GM18870 (cell line): ENCODE measurements at regions not wholly inside any gene's neighbourhood (a gene's known extent, or its start where the extent isn't known, plus 50 kb on each side); places are given as distances from the start of the nearest gene placed in this dataset.
"Not testable (repeated sequence)": the region's sequence is repeated elsewhere in the genome, so short reads cannot be mapped to it uniquely, and the experiment has no call there.

Experiments
- ATAC-seq: cut with Tn5 transposase; IDR thresholded peaks from one replicate; pipeline ENCODE4 v1.9.1; 2021; ENCODE audit warnings: moderate library complexity; ENCODE audit not compliant: unreplicated experiment

GRCh38 chr1:229710746-229711145, 84.7 kb downstream of the URB2 start:
- no peak for ATAC-seq

DNA sequence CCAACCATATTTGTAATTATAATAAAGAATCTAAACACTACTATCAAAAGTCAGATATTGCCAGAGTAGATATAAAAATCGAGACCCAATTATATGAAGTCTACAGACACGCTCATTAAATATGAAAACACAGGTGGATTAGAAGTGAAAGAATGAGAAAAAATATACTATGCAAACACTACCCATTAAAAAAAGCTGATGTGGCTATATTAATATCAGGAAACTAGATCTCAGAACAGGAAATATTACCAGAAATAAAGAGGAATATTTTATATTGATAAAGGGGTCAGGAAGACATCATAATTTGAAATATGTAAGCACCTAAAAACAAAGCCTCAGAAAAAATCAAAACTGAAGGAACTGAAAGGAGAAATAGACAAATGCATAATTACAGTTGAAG, 88.3 kb downstream of the URB2 start:
- ATAC-seq = no peak

DNA sequence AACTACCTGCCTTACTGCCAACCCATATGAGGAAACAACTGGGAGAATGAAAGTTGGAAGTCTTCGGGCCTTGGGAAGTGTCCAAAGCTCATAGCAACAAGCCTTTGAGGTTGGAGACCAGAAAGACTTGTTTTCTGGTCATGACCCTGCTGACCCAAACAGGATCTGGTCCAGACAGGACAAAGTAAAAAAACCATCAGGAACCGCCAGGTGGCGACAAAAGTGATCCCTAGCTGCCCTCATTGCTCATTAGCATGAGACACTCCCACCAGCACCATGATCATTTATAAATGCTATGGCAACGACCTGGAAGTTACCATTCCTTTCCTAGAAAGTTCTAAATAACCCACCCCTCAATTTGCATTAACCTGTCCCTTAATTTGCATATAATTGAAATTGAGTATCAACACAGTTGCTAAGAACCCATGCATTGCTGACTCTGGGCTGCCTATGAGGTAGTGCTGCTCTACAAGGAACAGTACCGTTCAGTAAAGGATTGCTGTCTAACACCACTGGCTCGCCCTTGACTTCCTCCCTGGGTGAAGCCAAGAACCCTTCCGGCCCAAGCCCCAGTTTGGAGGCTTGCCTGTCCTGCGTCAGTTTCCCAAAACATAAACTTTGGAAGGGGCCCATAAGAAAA, 89.0 kb downstream of the URB2 start:
- no peak for ATAC-seq

GRCh38 chr1:229716069-229716468, 90.0 kb downstream of the URB2 start:
- no peak for ATAC-seq

- ATAC-seq = no peak
Observed at GRCh38 chr1:229716704-229717103, 90.7 kb downstream of the URB2 start.

DNA sequence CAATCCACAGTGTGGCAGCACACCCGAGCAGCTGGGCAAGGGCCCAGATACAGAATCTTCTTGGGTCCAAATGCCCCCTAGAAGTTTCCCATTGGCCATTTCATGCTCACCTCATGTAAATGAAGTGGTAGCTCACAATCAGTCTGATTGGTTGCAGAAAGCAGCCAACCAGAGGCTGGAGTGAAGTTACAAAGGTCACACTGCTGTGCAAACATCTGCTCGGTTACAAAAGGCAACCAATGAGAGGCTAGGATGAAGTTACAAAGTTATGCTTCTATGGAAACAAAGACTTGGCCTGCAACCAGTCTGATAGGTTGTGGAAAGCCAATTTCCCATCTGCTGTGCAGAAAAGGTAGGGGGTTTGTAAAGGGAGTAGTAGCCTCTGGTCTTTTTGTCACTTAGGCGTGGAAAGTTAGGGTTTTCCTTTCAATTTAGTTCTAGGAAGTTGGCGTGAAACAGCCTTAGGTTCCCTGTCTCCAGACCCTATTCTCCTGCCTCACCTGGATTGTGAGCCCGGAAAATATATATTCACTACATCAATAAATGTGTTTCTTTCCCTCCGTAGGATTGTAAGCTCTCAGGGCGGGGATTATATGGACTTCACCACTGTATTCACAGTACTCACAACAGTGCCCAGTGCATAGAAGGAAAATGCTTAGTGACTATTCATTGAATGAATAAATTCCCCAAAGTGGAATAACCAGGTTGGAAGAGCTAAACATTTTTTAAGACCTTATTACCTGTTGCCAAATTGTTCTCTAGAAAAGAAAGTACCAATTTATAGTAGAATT, 91.9 kb downstream of the URB2 start:
- no peak for ATAC-seq

- ATAC-seq = no peak
Observed at GRCh38 chr1:229726061-229726460, 100.0 kb downstream of the URB2 start.

GRCh38 chr1:229729916-229730315, 103.9 kb downstream of the URB2 start:
- ATAC-seq = no peak

DNA sequence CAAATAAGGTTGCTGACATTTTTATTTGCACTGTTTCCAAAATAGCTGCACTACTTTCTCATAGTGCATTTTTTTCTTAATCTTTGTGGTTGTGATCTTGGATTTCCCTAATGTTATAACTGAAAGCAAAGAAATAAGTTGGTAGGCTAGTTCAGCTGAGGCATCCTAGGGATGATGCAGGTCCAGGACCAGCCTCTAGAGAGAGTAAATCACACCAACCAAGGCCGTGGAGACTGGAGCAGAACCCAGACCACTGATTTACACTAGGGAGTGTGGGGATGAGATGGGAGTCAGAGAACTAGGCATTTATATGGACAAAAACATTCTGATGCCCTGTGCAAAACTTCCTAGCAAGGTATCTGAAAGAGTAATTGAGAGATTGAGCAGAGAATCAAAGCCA, 104.5 kb downstream of the URB2 start:
- ATAC-seq = no peak

- ATAC-seq = no peak
Observed at GRCh38 chr1:229732061-229732460, 106.0 kb downstream of the URB2 start.

GRCh38 chr1:229736376-229736775, 110.3 kb downstream of the URB2 start:
- ATAC-seq = no peak

DNA sequence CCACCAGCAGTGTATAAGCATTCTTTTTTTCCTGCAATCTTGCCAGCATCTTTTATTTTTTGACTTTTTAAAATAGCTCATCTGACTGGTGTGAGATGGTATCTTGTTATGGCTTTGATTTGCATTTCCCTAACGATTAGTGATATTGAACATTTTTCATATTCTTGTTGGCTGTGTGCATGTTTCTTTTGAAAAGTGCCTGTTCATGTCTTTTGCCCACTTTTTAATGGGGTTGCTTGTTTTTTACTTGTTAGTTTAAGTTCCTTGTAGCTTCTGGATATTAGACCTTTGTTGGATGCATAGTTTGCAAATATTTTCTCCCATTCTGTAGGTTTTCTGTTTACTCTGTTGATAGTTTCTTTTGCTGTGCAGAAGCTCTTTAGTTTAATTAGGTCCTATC, 116.6 kb downstream of the URB2 start:
- not testable (repeated sequence) for ATAC-seq

- ATAC-seq = no peak
Observed at GRCh38 chr1:229749992-229750391, 123.9 kb downstream of the URB2 start.

- no peak for ATAC-seq
Observed at GRCh38 chr1:229751610-229752009, 125.6 kb downstream of the URB2 start.

DNA sequence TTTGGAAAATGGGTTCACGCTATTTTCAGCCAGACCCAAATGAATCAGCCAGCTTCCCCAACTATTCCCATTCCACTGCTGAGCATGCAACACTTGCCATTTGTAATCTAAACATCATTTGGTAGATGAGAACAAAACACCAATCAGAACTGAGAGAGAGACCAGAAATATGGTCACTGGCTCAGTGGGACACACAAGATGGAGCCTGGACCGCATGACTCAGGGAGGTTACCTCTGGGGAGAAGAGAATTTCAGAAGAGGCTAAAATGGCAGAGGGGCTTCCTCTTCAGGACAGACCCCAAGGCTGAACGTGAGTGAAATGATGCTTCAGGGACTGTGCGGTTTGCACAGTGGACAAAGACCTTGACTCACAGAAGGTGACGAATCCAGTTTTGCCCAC, 126.6 kb downstream of the URB2 start:
- ATAC-seq = no peak

GRCh38 chr1:229753764-229754551, 127.9 kb downstream of the URB2 start:
- no peak for ATAC-seq

DNA sequence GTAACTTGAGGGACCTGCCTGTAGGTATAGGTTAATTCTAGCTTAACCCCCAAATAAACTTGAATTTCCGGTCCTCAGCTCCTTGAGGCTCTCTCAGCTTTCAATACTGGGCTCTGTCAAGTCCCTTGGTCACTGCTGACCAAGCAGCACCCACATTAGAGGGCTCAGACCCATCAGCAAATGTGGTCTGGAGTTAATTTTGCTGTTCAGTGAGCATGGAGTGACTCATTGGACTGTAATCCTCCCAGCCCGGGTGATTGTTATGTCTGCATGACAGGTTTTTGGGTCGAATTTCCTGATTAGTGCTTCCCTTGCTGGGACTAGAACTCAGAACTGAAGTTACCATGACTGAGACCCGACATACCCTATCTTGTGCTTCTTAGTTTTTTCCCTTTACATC, 130.6 kb downstream of the URB2 start:
- ATAC-seq = no peak

DNA sequence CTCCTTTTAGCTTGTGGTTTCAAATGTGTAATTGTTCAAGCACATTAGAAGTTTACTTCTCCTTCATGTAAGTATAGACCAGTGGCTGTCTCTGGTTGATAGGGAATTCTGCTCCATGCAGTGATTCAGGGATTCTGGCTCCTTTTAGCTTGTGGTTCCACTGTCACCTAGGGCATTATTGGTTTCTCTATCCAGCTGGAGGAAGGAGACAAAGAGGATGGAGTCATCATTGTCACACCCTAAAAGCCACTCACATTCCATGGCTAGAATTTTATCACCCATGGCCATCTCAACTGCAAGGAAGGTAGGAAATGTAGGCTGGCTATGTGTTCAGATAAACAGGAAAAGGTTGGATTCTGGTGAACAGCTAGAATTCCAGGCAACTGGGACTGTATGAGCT, 131.2 kb downstream of the URB2 start:
- ATAC-seq = no peak

GRCh38 chr1:229758101-229759036, 132.3 kb downstream of the URB2 start:
- no peak for ATAC-seq

DNA sequence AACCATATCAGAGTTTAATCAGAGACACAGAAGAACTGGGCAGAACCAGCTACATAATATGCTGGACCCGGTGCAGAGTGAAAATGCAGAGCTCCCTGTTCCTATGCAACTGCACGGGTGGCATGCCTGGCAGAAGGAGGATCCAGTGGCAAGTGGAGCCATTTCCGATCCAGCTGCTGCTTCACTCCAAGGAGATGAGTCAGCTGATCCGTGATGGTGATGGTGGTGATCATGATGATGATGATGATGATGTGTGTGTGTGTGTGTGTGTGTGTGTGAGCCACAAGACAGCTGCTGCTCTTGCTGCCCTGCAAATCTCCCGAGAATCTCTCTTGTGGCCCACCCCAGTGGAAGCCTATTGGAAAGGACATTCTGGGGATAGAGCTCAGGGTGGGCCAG, 133.0 kb downstream of the URB2 start:
- no peak for ATAC-seq

DNA sequence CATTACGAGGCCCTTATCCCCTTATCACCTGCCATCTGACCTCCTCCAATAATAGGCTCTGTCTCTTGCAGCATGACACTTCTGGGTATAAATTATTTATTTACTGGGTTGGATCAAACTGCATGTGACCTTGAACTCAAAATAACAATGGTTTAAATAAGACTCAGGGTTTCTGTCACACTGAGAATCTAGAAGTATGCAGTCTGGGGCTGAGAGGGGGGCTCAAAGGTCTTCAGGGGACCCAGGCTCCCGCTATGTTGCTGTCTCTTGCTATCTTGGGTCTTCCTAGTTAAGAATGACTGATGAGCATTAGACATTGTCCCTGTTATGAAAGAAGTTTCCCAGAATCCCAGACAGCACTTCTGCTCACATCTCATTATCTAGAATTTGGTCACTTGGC, 133.5 kb downstream of the URB2 start:
- ATAC-seq = no peak
